GM19397 (cell line): ENCODE measurements at regions not wholly inside any gene's neighbourhood (a gene's known extent, or its start where the extent isn't known, plus 50 kb on each side); places are given as distances from the start of the nearest gene placed in this dataset.
A peak's percentile ranks its signal among the peaks of the same experiment; 100 is the strongest.
"Not testable (repeated sequence)": the region's sequence is repeated elsewhere in the genome, so short reads cannot be mapped to it uniquely, and the experiment has no call there.

ENCODE experiments used
- ATAC-seq: cut with Tn5 transposase; IDR thresholded peaks from one replicate; pipeline ENCODE4 v1.9.1; 2021; ENCODE audit warnings: mild to moderate bottlenecking, moderate library complexity; ENCODE audit not compliant: unreplicated experiment

- ATAC-seq: no peak
These were observed 153.3 kb upstream of the RUNX1 start for GRCh38 chr21:35202431-35202830.

DNA sequence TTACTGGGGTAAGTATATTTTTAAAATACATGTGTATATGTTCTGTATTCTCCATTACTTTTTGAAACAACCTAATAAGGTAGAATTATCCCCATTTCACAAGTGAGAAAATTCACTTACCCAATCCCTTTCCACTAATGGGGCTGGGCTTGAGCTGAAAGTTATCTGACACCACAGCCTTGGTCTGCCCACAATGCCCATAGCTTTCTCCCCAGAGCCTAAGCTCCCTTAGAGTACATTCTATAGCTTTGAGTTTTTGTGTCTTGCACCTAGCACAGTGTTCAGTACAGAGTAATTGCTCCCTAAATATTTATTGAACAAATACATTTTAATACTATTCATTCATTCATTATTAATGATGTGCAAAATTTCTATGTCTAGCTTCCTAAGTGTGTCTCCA, 152.7 kb upstream of the RUNX1 start:
- no peak for ATAC-seq

DNA sequence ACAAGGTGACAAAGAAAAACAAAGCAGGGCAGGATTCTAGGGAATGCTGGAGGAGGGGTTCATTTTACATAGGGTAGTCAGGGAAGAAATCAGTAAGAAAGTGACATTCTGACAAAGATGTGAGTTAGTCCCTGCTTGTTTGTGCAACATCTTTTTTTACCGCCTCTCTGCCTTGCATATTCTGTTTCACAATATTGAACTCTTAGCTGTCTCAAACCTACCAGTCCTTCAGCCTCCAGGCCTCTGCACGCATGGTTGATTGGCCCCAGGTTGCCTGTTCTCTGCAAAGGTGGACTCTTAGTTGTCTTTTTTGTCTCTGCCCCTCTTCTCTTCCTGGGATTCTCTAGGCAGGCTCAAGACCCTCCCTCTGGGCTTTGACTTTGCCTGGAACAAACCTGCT, 152.2 kb upstream of the RUNX1 start:
- no peak for ATAC-seq

- ATAC-seq: no peak
These were observed 150.6 kb upstream of the RUNX1 start for GRCh38 chr21:35199733-35200015.

- no peak for ATAC-seq
These were observed 150.1 kb upstream of the RUNX1 start for GRCh38 chr21:35198982-35199732.

DNA sequence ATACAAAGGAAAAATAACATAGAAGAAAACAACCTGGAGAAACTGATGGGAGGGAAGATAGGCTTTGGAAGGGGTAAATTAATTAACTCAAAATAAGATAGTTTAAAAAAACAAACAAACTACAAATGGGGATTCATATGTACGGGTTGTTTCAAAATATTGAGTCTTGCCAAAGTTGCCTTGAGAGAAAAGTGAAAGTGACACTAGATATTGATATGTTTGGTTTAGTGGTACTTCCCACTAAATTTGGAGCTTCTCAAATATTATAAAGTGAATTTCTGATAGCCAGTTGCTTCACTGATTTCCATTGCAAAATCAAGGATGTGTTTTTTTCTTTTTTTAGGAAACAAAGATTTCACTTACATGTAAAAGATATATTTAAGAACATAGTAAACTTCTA, 149.5 kb upstream of the RUNX1 start:
- ATAC-seq: no peak

DNA sequence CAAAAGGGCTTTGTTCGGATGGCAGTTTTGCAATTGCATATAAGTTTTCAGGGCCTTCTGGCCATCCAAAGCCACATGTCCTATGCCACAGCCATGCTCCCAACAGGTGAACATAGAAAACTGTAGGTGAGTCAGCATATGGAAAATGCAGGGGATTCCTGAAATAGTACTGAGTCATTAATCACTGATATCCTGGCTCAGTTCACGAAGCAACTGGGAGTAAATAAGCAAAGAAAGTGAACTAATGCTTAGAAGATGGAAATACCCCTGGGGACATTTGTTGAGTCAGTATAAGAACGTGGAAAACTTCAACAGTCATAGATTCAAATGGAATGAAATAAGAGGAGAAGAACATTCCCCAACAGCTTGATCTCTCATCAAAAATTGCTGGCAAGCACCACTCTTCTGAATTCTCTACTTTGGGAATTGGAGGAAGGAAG, 148.9 kb upstream of the RUNX1 start:
- ATAC-seq: no peak

DNA sequence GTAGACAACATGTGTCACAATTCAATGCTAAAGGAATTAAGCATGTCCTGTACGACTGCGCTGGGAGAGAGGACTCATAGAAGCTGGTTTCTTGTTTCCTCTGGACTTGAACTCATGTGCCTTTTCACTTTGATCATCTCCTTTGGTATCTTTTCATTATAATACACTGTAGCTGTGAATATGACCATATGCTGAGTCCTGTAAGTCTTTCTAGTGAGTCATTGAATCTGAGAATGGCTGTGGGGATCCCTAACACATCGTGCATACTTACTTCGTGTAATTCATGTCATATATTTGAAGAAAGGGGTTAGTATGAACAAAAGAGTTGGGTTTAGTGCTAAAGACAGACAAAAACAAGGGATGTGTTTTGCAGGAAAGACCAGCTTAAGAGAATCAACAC, 148.1 kb upstream of the RUNX1 start:
- no peak for ATAC-seq

GRCh38 chr21:35196128-35196527, 147.0 kb upstream of the RUNX1 start:
- ATAC-seq: no peak

DNA sequence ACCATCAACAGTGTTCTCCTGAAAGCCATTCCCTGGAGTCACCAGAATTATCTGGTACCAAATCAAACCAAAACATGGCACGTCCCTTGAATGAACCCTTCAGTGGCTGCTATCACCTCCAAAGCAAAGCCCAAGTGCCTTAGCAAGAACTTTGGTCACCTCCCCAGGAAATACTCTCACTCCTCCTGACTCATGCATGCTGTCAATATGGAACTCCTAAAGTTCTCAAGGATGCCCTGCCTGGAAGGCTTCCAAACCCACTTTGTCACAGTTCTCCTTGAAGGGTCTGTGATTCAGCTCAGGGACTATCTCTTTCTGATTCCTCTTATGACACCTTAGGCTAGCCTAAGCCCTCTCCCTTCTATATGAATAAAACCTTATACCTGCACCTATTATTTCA, 146.1 kb upstream of the RUNX1 start:
- ATAC-seq: no peak

GRCh38 chr21:35191754-35192153, 142.7 kb upstream of the RUNX1 start:
- no peak for ATAC-seq

- ATAC-seq: no peak
These were observed 142.0 kb upstream of the RUNX1 start for GRCh38 chr21:35191128-35191527.

DNA sequence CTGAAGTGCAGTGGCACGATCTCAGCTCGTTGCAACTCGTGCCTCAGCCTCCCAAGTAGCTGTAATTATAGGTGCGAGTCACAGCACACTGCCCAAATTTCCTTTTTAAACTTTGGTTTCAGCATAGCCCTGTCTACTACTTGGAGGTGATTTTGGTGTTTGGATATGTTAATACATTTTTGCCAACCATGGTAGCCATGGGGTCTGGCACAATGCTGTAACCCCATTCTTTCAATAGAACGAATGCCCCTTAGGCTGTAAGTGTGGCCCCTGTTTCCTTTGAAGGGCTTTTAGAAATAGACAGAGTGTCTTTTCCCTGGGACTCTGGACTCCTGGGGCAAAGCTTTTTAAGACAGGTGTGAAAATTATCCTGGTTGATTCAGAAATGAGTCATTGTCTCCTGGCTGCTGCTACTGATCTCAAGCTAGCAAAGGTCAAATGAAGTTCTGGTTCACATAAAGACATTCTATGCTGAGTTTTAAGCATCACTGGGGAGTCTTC, 141.1 kb upstream of the RUNX1 start:
- no peak for ATAC-seq

DNA sequence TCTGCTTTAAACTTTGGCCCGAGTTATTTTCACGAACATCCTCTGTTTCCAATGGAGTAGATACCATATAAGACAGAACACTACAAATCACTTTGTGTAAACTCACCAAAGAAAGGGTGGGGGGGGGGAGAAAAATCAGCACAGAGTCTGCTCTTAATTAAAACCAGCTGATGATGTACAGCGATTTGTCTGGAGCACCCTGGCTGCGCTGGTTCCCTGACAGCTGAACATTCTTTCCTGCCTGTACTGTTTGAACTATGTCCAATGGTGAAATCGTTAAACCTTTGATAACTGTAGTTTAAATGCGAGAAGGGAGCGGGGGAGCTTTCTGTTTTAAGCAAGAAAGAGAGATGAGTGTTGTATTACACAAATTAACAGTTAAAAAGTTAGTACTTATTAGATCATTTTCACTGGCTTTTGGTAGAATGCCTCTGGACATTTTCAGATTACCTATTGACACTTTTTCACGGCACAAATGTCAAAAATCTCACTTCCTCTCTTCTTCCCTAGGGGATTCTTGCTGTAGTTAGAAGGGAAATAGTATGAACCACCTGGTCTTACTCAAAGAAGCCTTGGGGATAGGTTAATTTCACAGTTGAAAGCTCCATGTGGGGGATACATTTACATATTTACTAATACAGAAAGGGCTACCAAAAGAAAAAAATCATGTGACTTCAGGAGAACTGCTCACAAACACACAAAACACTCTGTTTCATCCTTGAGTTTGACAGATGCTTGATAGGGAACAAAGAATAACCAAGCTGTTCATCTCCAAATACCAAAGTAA, 140.2 kb upstream of the RUNX1 start:
- ATAC-seq: peak; percentile 88

- ATAC-seq: not testable (repeated sequence)
These were observed 134.3 kb upstream of the RUNX1 start for GRCh38 chr21:35183389-35183788.

- no peak for ATAC-seq
These were observed 131.0 kb upstream of the RUNX1 start for GRCh38 chr21:35179990-35180540.

GRCh38 chr21:35178827-35179226, 129.7 kb upstream of the RUNX1 start:
- no peak for ATAC-seq

DNA sequence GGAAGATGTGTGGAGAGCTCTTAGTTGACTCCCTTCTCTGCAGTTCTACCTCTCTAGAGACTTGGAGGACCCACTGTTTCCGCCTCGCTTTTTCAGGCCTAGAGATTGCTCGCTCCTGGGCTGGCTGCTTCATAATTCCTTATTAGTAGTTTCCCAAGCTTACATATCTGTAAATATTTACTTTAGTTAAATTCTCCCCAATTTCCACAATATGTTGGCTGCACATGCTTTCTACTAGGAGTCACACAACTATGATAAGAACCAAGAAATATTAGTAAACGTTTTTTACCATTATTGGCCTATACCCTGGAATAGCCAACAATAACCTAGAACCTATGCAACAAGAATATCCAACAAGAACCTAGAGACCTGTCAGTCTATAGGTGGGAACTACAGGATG, 129.0 kb upstream of the RUNX1 start:
- no peak for ATAC-seq

GRCh38 chr21:35172231-35172630, 123.1 kb upstream of the RUNX1 start:
- ATAC-seq: no peak

DNA sequence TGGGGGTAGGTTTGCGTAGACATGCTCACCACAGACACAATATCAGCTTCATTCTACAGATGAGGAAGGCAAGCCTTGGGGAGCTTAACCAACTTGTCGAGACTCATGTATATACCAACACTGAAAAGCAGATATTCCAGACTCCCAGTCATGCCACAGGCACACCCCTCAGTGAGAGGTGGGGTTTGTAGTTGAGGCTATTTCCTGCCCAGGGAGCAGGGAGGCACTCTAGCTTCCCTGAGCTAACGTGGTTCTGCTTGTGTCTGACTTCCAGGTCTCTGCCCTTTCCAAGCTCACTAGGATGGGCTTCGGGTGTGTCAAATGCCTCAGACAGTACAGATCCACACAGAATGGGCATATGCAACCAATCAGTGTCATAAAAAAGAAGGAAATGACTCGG, 122.3 kb upstream of the RUNX1 start:
- ATAC-seq: no peak

DNA sequence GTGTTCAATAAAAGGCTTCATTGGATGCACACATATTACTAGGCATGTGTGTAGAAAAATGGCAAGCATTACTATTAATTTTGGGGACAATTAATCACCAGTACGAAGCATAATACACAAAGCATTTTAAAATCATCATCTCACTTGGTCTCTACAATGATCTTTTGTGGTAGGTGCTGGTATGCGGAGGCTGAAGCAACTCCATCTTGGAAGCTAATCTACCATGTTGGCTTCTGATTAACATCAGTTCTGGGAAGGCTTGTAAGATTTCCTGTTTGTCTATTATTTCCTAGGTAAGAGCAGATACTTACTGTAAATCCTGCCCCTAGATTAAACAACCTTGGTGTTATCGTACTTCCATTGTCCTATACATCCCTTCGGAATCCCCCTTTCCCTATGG, 121.7 kb upstream of the RUNX1 start:
- ATAC-seq: no peak

GRCh38 chr21:35170244-35170643, 121.1 kb upstream of the RUNX1 start:
- ATAC-seq: no peak
